Liver (tissue), 8 donors: ENCODE measurements at regions not wholly inside any gene's neighbourhood (a gene's known extent, or its start where the extent isn't known, plus 50 kb on each side); places are given as distances from the start of the nearest gene placed in this dataset.

ENCODE experiments used
- DNase-seq: peaks from one replicate; pipeline ENCODE4 v3.0.0-alpha.2; 2017; ENCODE audit warnings: low spot score
- H3K27ac ChIP-seq, 2 donors: one replicate each; pipeline ENCODE4 v1.7.0; 2013; ENCODE audit warnings: inconsistent platforms in 2 of 2, low read length in 2 of 2, control low read depth in 1 of 2, low read depth in 1 of 2, mild to moderate bottlenecking in 1 of 2
- H3K27me3 ChIP-seq, 4 donors: one replicate each; pipeline versions ENCODE4 v1.6.1 to v1.7.0; 2013; ENCODE audit warnings: low read length in 3 of 4, inconsistent platforms in 1 of 4, mild to moderate bottlenecking in 1 of 4, moderate library complexity in 1 of 4; ENCODE audit not compliant: control insufficient read depth in 4 of 4, insufficient read depth in 4 of 4
- H3K36me3 ChIP-seq, 4 donors: one replicate each; pipeline versions ENCODE4 v1.6.1 to v1.7.0; 2013; ENCODE audit warnings: low read length in 3 of 4, mild to moderate bottlenecking in 3 of 4, low read depth in 1 of 4, moderate library complexity in 1 of 4; ENCODE audit not compliant: control insufficient read depth in 4 of 4, insufficient read depth in 3 of 4
- H3K4me1 ChIP-seq, 4 donors: one replicate each; pipeline versions ENCODE4 v1.6.1 to v1.7.0; 2013; ENCODE audit warnings: low read length in 3 of 4, mild to moderate bottlenecking in 3 of 4, moderate library complexity in 1 of 4; ENCODE audit not compliant: control insufficient read depth in 4 of 4, insufficient read depth in 4 of 4
- H3K4me3 ChIP-seq, 3 donors: one replicate each; pipeline versions ENCODE4 v1.6.1 to v1.7.0; 2013; ENCODE audit warnings: low read length in 3 of 3, control low read depth in 1 of 3, low read depth in 1 of 3, mild to moderate bottlenecking in 1 of 3
- H3K9ac ChIP-seq, 2 donors: one replicate each; pipeline ENCODE4 v1.7.0; 2013; ENCODE audit warnings: low read length in 2 of 2, mild to moderate bottlenecking in 2 of 2, moderate library complexity in 2 of 2, control low read depth in 1 of 2, low read depth in 1 of 2
- H3K9me3 ChIP-seq, 4 donors: one replicate each; pipeline versions ENCODE4 v1.6.1 to v1.7.0; 2013; ENCODE audit warnings: low read length in 3 of 4; ENCODE audit not compliant: control insufficient read depth in 4 of 4
- EGR1 ChIP-seq, 2 donors: IDR thresholded peaks; 2 replicates each; pipeline ENCODE4 v1.6.1; 2016 to 2018; ENCODE audit warnings: antibody characterized with exemption in 2 of 2, low read depth in 2 of 2
- FOXA1 ChIP-seq: IDR thresholded peaks from 2 replicates; pipeline ENCODE4 v1.6.1; 2016; ENCODE audit warnings: antibody characterized with exemption
- FOXA2 ChIP-seq: IDR thresholded peaks from 2 replicates; pipeline ENCODE4 v1.6.1; 2016; ENCODE audit warnings: antibody characterized with exemption
- GABPA ChIP-seq, 2 donors: IDR thresholded peaks in 1 of 2; conservative IDR thresholded peaks in 1 of 2; 2 replicates each; pipeline ENCODE4 v1.6.1; 2016; ENCODE audit warnings: antibody characterized with exemption in 2 of 2, mild to moderate bottlenecking in 1 of 2, moderate library complexity in 1 of 2
- HNF4A ChIP-seq, 2 donors: conservative IDR thresholded peaks; 2 replicates each; pipeline ENCODE4 v1.6.1; 2016; ENCODE audit warnings: antibody characterized with exemption in 2 of 2, mild to moderate bottlenecking in 2 of 2
- HNF4G ChIP-seq: IDR thresholded peaks from 2 replicates; pipeline ENCODE4 v1.6.1; 2016; ENCODE audit warnings: antibody characterized with exemption
- MAX ChIP-seq: IDR thresholded peaks from 2 replicates; pipeline ENCODE4 v1.6.1; 2016; ENCODE audit warnings: antibody characterized with exemption
- NR2F2 ChIP-seq: IDR thresholded peaks from 2 replicates; pipeline ENCODE4 v1.6.1; 2016; ENCODE audit warnings: antibody characterized with exemption
- RXRA ChIP-seq, 2 donors: IDR thresholded peaks; 2 replicates each; pipeline ENCODE4 v1.6.1; 2017 to 2018; ENCODE audit warnings: antibody characterized with exemption in 2 of 2, mild to moderate bottlenecking in 1 of 2
- SP1 ChIP-seq: IDR thresholded peaks from 2 replicates; pipeline ENCODE4 v1.6.1; 2018; ENCODE audit warnings: antibody characterized with exemption, mild to moderate bottlenecking
- TAF1 ChIP-seq: conservative IDR thresholded peaks from 2 replicates; pipeline ENCODE4 v1.6.1; 2016; ENCODE audit warnings: antibody characterized with exemption, mild to moderate bottlenecking
- YY1 ChIP-seq: IDR thresholded peaks from 2 replicates; pipeline ENCODE4 v1.6.1; 2016; ENCODE audit warnings: antibody characterized with exemption, mild to moderate bottlenecking
- WGBS: extraction: QIAGEN DNeasy Blood & Tissue Kit; methylation state at CpG from one replicate; pipeline ENCODE4 v1.1.7; 2013; 5-methylcytosine and 5-hydroxymethylcytosine counted together
- TF ChIP-seq, protein P1 (sequence below): IDR thresholded peaks from 2 replicates; pipeline ENCODE4 v1.6.1; 2016; ENCODE audit warnings: antibody characterized with exemption
- TF ChIP-seq, protein P2 (sequence below): IDR thresholded peaks from 2 replicates; pipeline ENCODE4 v1.6.1; 2016; ENCODE audit warnings: antibody characterized with exemption
- TF ChIP-seq, protein P3 (sequence below): fragments of 150-350 bp; IDR thresholded peaks from 2 replicates; pipeline ENCODE4 v1.5.1; 2017; ENCODE audit warnings: improper control_type of control experiment, low read depth, low read length; ENCODE audit not compliant: missing input control
- TF ChIP-seq, protein P4 (sequence below): IDR thresholded peaks from 2 replicates; pipeline ENCODE4 v1.6.1; 2016; ENCODE audit warnings: antibody characterized with exemption, mild to moderate bottlenecking
- donor health status: healthy.
- donor health status: healthy.
- donor health status: healthy.
- donor health status: healthy.
- donor health status: healthy.

DNA sequence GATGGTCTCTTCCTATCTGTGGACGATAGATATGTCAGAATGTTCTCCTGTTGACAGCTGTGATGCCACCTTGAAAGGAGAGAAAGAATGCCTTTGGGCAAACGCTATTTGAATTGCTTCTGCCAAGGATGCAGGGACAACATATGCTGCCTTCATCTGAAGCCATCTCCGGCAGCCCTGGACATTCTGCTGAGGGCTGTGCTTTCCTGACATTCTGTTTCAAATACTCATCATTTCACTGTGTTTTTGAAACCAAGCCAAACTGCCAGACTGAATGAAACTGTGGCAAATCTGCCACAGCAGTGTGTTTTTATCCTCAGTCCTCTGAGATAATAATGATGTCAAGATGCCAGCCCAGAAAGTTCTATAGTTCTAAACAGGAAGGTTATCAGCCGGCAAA, 85.8 kb upstream of the BCAT1 start:
- no peak for DNase-seq
- H3K4me3 ChIP-seq = no peak overlapping the region
- no peaks in the 10 kb centered on the region for H3K36me3 ChIP-seq
- no peaks in the 10 kb centered on the region for H3K9me3 ChIP-seq
- no peak overlapping the region for H3K27ac ChIP-seq
- no peaks in the 10 kb centered on the region for H3K4me1 ChIP-seq
- 72% methylated on average over 4 of the region's 4 CpGs for WGBS
- no peak overlapping the region for H3K9ac ChIP-seq
- TF ChIP-seq SP1 (no peak), HNF4A (conservative IDR thresholded peaks at IDR 0.05) (no peak), RXRA (IDR thresholded peaks at IDR 0.05) (no peak), TAF1 (no peak), GABPA (IDR thresholded peaks at IDR 0.05 in 1 of 2, conservative IDR thresholded peaks at IDR 0.05 in 1 of 2) (no peak), NR2F2 (no peak), EGR1 (IDR thresholded peaks at IDR 0.05; ENCODE audit: low read depth in 2 of 2) (no peak), FOXA1 (no peak), HNF4G (no peak), YY1 (no peak), FOXA2 (no peak), MAX (no peak)
- TF ChIP-seq, protein P1, sequence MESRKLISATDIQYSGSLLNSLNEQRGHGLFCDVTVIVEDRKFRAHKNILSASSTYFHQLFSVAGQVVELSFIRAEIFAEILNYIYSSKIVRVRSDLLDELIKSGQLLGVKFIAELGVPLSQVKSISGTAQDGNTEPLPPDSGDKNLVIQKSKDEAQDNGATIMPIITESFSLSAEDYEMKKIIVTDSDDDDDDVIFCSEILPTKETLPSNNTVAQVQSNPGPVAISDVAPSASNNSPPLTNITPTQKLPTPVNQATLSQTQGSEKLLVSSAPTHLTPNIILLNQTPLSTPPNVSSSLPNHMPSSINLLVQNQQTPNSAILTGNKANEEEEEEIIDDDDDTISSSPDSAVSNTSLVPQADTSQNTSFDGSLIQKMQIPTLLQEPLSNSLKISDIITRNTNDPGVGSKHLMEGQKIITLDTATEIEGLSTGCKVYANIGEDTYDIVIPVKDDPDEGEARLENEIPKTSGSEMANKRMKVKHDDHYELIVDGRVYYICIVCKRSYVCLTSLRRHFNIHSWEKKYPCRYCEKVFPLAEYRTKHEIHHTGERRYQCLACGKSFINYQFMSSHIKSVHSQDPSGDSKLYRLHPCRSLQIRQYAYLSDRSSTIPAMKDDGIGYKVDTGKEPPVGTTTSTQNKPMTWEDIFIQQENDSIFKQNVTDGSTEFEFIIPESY = no peak
- TF ChIP-seq, protein P2, sequence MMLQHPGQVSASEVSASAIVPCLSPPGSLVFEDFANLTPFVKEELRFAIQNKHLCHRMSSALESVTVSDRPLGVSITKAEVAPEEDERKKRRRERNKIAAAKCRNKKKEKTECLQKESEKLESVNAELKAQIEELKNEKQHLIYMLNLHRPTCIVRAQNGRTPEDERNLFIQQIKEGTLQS = no peak
- TF ChIP-seq, protein P3, sequence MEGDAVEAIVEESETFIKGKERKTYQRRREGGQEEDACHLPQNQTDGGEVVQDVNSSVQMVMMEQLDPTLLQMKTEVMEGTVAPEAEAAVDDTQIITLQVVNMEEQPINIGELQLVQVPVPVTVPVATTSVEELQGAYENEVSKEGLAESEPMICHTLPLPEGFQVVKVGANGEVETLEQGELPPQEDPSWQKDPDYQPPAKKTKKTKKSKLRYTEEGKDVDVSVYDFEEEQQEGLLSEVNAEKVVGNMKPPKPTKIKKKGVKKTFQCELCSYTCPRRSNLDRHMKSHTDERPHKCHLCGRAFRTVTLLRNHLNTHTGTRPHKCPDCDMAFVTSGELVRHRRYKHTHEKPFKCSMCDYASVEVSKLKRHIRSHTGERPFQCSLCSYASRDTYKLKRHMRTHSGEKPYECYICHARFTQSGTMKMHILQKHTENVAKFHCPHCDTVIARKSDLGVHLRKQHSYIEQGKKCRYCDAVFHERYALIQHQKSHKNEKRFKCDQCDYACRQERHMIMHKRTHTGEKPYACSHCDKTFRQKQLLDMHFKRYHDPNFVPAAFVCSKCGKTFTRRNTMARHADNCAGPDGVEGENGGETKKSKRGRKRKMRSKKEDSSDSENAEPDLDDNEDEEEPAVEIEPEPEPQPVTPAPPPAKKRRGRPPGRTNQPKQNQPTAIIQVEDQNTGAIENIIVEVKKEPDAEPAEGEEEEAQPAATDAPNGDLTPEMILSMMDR = no peak
- TF ChIP-seq, protein P4, sequence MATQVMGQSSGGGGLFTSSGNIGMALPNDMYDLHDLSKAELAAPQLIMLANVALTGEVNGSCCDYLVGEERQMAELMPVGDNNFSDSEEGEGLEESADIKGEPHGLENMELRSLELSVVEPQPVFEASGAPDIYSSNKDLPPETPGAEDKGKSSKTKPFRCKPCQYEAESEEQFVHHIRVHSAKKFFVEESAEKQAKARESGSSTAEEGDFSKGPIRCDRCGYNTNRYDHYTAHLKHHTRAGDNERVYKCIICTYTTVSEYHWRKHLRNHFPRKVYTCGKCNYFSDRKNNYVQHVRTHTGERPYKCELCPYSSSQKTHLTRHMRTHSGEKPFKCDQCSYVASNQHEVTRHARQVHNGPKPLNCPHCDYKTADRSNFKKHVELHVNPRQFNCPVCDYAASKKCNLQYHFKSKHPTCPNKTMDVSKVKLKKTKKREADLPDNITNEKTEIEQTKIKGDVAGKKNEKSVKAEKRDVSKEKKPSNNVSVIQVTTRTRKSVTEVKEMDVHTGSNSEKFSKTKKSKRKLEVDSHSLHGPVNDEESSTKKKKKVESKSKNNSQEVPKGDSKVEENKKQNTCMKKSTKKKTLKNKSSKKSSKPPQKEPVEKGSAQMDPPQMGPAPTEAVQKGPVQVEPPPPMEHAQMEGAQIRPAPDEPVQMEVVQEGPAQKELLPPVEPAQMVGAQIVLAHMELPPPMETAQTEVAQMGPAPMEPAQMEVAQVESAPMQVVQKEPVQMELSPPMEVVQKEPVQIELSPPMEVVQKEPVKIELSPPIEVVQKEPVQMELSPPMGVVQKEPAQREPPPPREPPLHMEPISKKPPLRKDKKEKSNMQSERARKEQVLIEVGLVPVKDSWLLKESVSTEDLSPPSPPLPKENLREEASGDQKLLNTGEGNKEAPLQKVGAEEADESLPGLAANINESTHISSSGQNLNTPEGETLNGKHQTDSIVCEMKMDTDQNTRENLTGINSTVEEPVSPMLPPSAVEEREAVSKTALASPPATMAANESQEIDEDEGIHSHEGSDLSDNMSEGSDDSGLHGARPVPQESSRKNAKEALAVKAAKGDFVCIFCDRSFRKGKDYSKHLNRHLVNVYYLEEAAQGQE = no peak
- H3K27me3 ChIP-seq = no peaks in the 10 kb centered on the region

DNA sequence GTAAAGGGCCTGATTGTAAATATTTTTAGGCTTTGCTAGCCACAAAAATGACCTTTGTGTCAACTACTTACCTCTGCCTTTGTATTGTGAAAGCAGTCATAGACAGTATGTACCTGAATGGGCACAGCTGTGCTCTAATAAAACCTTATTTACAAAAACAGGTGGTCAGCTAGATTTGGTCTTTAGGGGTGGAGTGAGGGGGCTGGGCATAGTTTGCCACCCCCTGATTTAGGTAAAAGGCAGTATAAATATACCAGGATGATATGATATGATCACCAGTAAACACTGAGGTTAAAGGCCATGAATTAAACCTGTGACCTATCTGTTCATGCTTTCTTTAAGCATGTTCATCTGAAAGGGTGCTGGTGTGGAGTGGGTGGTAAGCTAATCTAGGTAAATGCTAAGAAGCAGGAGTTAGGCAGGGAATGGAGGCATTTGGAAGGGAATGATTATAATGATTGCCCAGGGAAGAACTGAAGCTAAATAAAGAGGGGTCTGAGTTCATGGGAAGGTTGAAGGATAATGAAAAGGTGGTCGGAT, 77.1 kb upstream of the BCAT1 start:
- TF ChIP-seq RXRA (IDR thresholded peaks at IDR 0.05) (no peak), HNF4A (conservative IDR thresholded peaks at IDR 0.05) (no peak)
- TF ChIP-seq, protein P2 = no peak
- TF ChIP-seq, protein P4 = no peak
- no peaks in the 10 kb centered on the region for H3K9me3 ChIP-seq
- no peak overlapping the region for H3K9ac ChIP-seq
- H3K27me3 ChIP-seq = no peaks in the 10 kb centered on the region
- H3K4me1 ChIP-seq = peaks cover 0 to 1% (median 0%) of the 10 kb centered on the region in 4 donors
- H3K27ac ChIP-seq = no peak overlapping the region
- no peaks in the 10 kb centered on the region for H3K36me3 ChIP-seq
- WGBS = 98% methylated on average over 1 of the region's 1 CpG
- no peak for DNase-seq
- no peak overlapping the region for H3K4me3 ChIP-seq
